ENCODE measurements at regions not wholly inside any gene's neighbourhood (a gene's known extent, or its start where the extent isn't known, plus 50 kb on each side); places are given as distances from the start of the nearest gene placed in this dataset.

GRCh38 chr14:22462923-22463322 is 126.1 kb downstream of the DAD1 start:
- TF ChIP-seq, protein P1, sequence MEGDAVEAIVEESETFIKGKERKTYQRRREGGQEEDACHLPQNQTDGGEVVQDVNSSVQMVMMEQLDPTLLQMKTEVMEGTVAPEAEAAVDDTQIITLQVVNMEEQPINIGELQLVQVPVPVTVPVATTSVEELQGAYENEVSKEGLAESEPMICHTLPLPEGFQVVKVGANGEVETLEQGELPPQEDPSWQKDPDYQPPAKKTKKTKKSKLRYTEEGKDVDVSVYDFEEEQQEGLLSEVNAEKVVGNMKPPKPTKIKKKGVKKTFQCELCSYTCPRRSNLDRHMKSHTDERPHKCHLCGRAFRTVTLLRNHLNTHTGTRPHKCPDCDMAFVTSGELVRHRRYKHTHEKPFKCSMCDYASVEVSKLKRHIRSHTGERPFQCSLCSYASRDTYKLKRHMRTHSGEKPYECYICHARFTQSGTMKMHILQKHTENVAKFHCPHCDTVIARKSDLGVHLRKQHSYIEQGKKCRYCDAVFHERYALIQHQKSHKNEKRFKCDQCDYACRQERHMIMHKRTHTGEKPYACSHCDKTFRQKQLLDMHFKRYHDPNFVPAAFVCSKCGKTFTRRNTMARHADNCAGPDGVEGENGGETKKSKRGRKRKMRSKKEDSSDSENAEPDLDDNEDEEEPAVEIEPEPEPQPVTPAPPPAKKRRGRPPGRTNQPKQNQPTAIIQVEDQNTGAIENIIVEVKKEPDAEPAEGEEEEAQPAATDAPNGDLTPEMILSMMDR (IDR thresholded peaks at IDR 0.05 in 2 of 3, conservative IDR thresholded peaks at IDR 0.05 in 1 of 3; ENCODE audit: control insufficient read depth in 2 of 3, extremely low read depth in 1 of 3, insufficient read depth in 1 of 3, low read depth in 3 of 3, low read length in 3 of 3): no peak
- TF ChIP-seq CREB1 (IDR thresholded peaks at IDR 0.05; ENCODE audit: low read depth) (no peak), POLR2AphosphoS5 (IDR thresholded peaks at IDR 0.05; ENCODE audit: low read length) (no peak), EP300 (IDR thresholded peaks at IDR 0.05; ENCODE audit: borderline replicate concordance in 1 of 2, control insufficient read depth in 1 of 2, low read depth in 2 of 2, low read length in 2 of 2) (no peak), ZNF274 (IDR thresholded peaks at IDR 0.05; ENCODE audit: insufficient read depth, insufficient read length) (no peak), NRF1 (conservative IDR thresholded peaks at IDR 0.05; ENCODE audit: low read depth, low read length) (no peak), ASH2L (IDR thresholded peaks at IDR 0.05; ENCODE audit: borderline replicate concordance, low read depth) (no peak), MYC (IDR thresholded peaks at IDR 0.05; ENCODE audit: insufficient read depth, insufficient read length, insufficient replicate concordance, low read length, severe bottlenecking) (no peak), POLR2A (IDR thresholded peaks at IDR 0.05; ENCODE audit: low read depth, low read length) (no peak), CHD1 (IDR thresholded peaks at IDR 0.05; ENCODE audit: low read depth, low read length) (no peak)
- TF ChIP-seq, protein P2, sequence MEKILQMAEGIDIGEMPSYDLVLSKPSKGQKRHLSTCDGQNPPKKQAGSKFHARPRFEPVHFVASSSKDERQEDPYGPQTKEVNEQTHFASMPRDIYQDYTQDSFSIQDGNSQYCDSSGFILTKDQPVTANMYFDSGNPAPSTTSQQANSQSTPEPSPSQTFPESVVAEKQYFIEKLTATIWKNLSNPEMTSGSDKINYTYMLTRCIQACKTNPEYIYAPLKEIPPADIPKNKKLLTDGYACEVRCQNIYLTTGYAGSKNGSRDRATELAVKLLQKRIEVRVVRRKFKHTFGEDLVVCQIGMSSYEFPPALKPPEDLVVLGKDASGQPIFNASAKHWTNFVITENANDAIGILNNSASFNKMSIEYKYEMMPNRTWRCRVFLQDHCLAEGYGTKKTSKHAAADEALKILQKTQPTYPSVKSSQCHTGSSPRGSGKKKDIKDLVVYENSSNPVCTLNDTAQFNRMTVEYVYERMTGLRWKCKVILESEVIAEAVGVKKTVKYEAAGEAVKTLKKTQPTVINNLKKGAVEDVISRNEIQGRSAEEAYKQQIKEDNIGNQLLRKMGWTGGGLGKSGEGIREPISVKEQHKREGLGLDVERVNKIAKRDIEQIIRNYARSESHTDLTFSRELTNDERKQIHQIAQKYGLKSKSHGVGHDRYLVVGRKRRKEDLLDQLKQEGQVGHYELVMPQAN (conservative IDR thresholded peaks at IDR 0.05): no peak
